Osteoblast (primary cell): ENCODE measurements at regions not wholly inside any gene's neighbourhood (a gene's known extent, or its start where the extent isn't known, plus 50 kb on each side); places are given as distances from the start of the nearest gene placed in this dataset.

Source experiments
- DNase-seq: peaks from one replicate; pipeline ENCODE4 v3.0.0; 2011; ENCODE audit warnings: low spot score, mixed read lengths; ENCODE audit not compliant: insufficient read length; ENCODE audit errors: missing footprints
- H2AFZ ChIP-seq: 2 replicates; pipeline ENCODE4 v1.6.0; 2011; ENCODE audit warnings: mild to moderate bottlenecking, low read length
- H3K27ac ChIP-seq: 2 replicates; pipeline ENCODE4 v1.5.1; 2011; ENCODE audit warnings: mild to moderate bottlenecking, low read depth, low read length, moderate library complexity
- H3K27me3 ChIP-seq: 2 replicates; pipeline ENCODE4 v1.6.0; 2012; ENCODE audit warnings: mild to moderate bottlenecking, control low read depth, inconsistent platforms, low read length, moderate library complexity; ENCODE audit not compliant: insufficient read depth
- H3K36me3 ChIP-seq: 2 replicates; pipeline ENCODE4 v1.5.1; 2011; ENCODE audit warnings: mild to moderate bottlenecking, low read length, control low read depth, moderate library complexity; ENCODE audit not compliant: insufficient read depth
- H3K4me1 ChIP-seq: 2 replicates; pipeline ENCODE4 v1.5.1; 2011; ENCODE audit warnings: mild to moderate bottlenecking, low read length, control low read depth, moderate library complexity; ENCODE audit not compliant: insufficient read depth
- H3K4me2 ChIP-seq: 2 replicates; pipeline ENCODE4 v1.6.0; 2011; ENCODE audit warnings: mild to moderate bottlenecking, low read length; ENCODE audit not compliant: insufficient read depth
- H3K4me3 ChIP-seq: fragments of 200-600 bp; sonication (generic); 3 replicates; pipeline ENCODE4 v1.5.1; 2012; ENCODE audit warnings: mild to moderate bottlenecking, low read length, inconsistent platforms; ENCODE audit not compliant: insufficient read depth
- H3K79me2 ChIP-seq: 2 replicates; pipeline ENCODE4 v1.6.0; 2012; ENCODE audit warnings: mild to moderate bottlenecking, low read length, control low read depth, inconsistent platforms; ENCODE audit not compliant: insufficient read depth
- H3K9me3 ChIP-seq: 2 replicates; pipeline ENCODE4 v1.5.1; 2011; ENCODE audit warnings: low read depth, low read length, control low read depth
- H4K20me1 ChIP-seq: 2 replicates; pipeline ENCODE4 v1.6.0; 2012; ENCODE audit warnings: mild to moderate bottlenecking, low read length, control low read depth; ENCODE audit not compliant: insufficient read depth
- TF ChIP-seq, protein P1 (sequence below): IDR thresholded peaks from 2 replicates; pipeline ENCODE4 v1.5.1; 2011; ENCODE audit warnings: mild to moderate bottlenecking, low read depth, low read length, moderate library complexity; ENCODE audit errors: extremely low read depth

DNA sequence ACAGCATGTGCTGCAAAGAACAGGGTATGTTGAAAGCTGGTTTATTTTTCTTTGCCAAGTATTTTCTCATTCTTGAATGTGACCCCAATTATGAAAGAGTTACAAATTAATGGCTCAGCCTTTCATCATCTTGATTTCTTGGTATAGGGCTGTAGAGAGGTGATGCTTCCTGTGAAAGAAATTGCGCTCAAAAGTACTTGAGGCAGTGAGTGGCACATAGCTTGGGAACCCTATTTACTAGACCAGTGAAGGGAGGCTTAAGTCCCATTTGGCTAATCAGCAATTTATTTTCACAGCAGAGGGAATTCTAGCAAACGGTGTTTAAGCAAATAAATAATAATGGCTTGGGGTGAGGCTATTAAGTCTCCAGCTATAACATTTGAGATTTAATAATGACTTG, 153.9 kb upstream of the MIS18BP1 start:
- H3K9me3 ChIP-seq = no peaks in the 10 kb centered on the region
- H3K4me2 ChIP-seq = no peak overlapping the region
- H3K27ac ChIP-seq = no peak overlapping the region
- H3K4me3 ChIP-seq = no peak overlapping the region
- no peaks in the 10 kb centered on the region for H3K36me3 ChIP-seq
- no peak overlapping the region for H2AFZ ChIP-seq
- H3K79me2 ChIP-seq = no peaks in the 10 kb centered on the region
- no peaks in the 10 kb centered on the region for H3K4me1 ChIP-seq
- no peaks in the 10 kb centered on the region for H3K27me3 ChIP-seq
- TF ChIP-seq, protein P1, sequence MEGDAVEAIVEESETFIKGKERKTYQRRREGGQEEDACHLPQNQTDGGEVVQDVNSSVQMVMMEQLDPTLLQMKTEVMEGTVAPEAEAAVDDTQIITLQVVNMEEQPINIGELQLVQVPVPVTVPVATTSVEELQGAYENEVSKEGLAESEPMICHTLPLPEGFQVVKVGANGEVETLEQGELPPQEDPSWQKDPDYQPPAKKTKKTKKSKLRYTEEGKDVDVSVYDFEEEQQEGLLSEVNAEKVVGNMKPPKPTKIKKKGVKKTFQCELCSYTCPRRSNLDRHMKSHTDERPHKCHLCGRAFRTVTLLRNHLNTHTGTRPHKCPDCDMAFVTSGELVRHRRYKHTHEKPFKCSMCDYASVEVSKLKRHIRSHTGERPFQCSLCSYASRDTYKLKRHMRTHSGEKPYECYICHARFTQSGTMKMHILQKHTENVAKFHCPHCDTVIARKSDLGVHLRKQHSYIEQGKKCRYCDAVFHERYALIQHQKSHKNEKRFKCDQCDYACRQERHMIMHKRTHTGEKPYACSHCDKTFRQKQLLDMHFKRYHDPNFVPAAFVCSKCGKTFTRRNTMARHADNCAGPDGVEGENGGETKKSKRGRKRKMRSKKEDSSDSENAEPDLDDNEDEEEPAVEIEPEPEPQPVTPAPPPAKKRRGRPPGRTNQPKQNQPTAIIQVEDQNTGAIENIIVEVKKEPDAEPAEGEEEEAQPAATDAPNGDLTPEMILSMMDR = no peak
- H4K20me1 ChIP-seq = no peaks in the 10 kb centered on the region
- DNase-seq = no peak

DNA sequence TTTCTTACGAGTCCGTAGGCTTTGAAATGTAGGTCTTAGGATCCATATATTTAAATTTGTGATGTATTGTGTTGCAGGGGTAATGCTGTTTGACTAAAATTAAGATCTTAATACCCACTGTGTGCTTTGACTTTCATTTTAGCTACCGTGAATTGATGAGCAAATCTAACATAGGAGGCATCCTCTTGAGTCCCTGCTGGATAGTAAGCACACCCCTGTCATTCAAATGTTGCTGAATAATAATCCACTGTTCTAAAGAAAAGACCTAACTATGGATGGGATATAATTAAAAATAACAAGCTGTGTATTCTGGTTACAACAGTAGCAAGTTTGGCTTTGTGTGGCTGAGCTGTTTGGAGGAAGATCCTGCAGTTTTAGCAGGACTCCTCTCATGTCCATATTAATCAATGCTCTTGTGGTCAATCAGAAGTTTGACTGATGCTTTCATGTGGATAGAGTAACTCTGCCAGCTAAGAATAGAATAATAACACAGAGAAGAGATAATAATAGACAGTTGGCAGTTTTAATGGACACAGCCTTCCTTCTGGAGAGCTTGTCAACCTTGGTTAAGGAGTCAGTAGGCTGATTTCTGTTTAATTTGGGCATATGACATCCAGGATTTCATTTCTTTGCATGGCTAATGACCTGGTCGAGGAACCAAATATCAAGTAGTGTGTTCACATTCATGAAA, 148.1 kb upstream of the MIS18BP1 start:
- H3K4me1 ChIP-seq = no peaks in the 10 kb centered on the region
- no peak overlapping the region for H3K27ac ChIP-seq
- no peak overlapping the region for H2AFZ ChIP-seq
- H3K9me3 ChIP-seq = no peaks in the 10 kb centered on the region
- H3K4me3 ChIP-seq = no peak overlapping the region
- no peak for DNase-seq
- no peaks in the 10 kb centered on the region for H3K36me3 ChIP-seq
- H3K79me2 ChIP-seq = no peaks in the 10 kb centered on the region
- no peak overlapping the region for H3K4me2 ChIP-seq
- TF ChIP-seq, protein P1 = no peak
- no peaks in the 10 kb centered on the region for H4K20me1 ChIP-seq
- no peaks in the 10 kb centered on the region for H3K27me3 ChIP-seq

- H4K20me1 ChIP-seq = no peaks in the 10 kb centered on the region
- H3K4me1 ChIP-seq = no peaks in the 10 kb centered on the region
- no peaks in the 10 kb centered on the region for H3K36me3 ChIP-seq
- H3K27me3 ChIP-seq = no peaks in the 10 kb centered on the region
- no peaks in the 10 kb centered on the region for H3K9me3 ChIP-seq
- H3K27ac ChIP-seq = no peak overlapping the region
- no peak overlapping the region for H3K4me2 ChIP-seq
- no peak overlapping the region for H3K4me3 ChIP-seq
- no peak overlapping the region for H2AFZ ChIP-seq
- H3K79me2 ChIP-seq = no peaks in the 10 kb centered on the region
- TF ChIP-seq, protein P1 = no peak
- DNase-seq = no peak
These were observed 147.5 kb upstream of the MIS18BP1 start for GRCh38 chr14:45400509-45400908.

DNA sequence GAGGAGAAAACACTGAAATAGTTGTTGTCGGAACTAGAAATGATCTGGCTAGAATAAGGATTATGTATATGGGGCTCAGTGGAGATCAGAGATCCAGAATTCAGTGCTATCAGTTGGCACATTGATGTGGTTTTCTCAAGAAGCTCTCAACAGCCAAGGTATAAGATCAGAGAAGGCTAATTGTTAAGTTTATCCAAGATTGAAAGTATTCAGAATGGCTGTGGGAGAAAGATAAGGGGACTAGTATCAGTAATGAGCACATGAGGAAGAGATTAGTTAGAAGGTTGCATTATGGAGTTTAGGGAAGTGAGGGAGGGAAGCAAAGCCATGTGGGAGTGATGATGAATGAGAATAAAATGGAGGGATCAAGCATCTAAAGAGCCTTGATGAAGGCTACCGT, 128.1 kb upstream of the MIS18BP1 start:
- H3K9me3 ChIP-seq = no peaks in the 10 kb centered on the region
- H3K79me2 ChIP-seq = no peaks in the 10 kb centered on the region
- H3K36me3 ChIP-seq = no peaks in the 10 kb centered on the region
- H4K20me1 ChIP-seq = no peaks in the 10 kb centered on the region
- H3K4me1 ChIP-seq = no peaks in the 10 kb centered on the region
- H3K4me2 ChIP-seq = no peak overlapping the region
- no peak overlapping the region for H3K27ac ChIP-seq
- no peak overlapping the region for H3K4me3 ChIP-seq
- no peaks in the 10 kb centered on the region for H3K27me3 ChIP-seq
- DNase-seq = no peak
- no peak overlapping the region for H2AFZ ChIP-seq
- TF ChIP-seq, protein P1 = no peak
